ENCODE measurements at regions not wholly inside any gene's neighbourhood (a gene's known extent, or its start where the extent isn't known, plus 50 kb on each side); places are given as distances from the start of the nearest gene placed in this dataset.

GRCh38 chr3:135559802-135560201, 405.7 kb upstream of the PPP2R3A start:
- ATAC-seq, result no peak
- no peak for DNase-seq (ENCODE audit: extremely low read depth in 1 of 4, low spot score in 3 of 4)
- no TSS peak for BruUV-seq (replicated peaks)
- POLR2A ChIA-PET, result no interaction called here
- no peaks in the 10 kb centered on the region for H3K27me3 ChIP-seq (ENCODE audit: control insufficient read depth in 2 of 2, insufficient read depth in 2 of 2, low read length in 2 of 2)
- no peaks in the 10 kb centered on the region for H3K36me3 ChIP-seq (ENCODE audit: control insufficient read depth, insufficient read depth, low read length)
- H4K20me1 ChIP-seq (replicated peaks; ENCODE audit: control insufficient read depth, insufficient read depth, low read length), result no peaks in the 10 kb centered on the region
- no peaks in the 10 kb centered on the region for H3K4me1 ChIP-seq (replicated peaks in 1 of 2; ENCODE audit: control insufficient read depth in 2 of 2, insufficient read depth in 2 of 2, low read length in 2 of 2)
- H2AFZ ChIP-seq (ENCODE audit: low read depth, low read length), result no peak overlapping the region
- in situ Hi-C loops (cut with MboI) (no loop called here), intact Hi-C loops (cut with micrococcal nuclease) (no loop called here)
- TF ChIP-seq ZBTB49 (CRISPR knock-in tag; IDR thresholded peaks at IDR 0.05; ENCODE audit: borderline replicate concordance) (no peak), SNAPC5 (CRISPR knock-in tag; IDR thresholded peaks at IDR 0.05) (no peak), ZNF140 (CRISPR knock-in tag; IDR thresholded peaks at IDR 0.05) (no peak), ZNF12 (CRISPR knock-in tag; IDR thresholded peaks at IDR 0.05) (no peak), PPARD (CRISPR knock-in tag; IDR thresholded peaks at IDR 0.05) (no peak), HDGF (IDR thresholded peaks at IDR 0.05) (no peak), CCAR2 (IDR thresholded peaks at IDR 0.05; ENCODE audit: low read depth, low read length) (no peak), HDAC1 (IDR thresholded peaks at IDR 0.05) (no peak)
- H3K9ac ChIP-seq (ENCODE audit: insufficient read depth in 1 of 2, low read depth in 2 of 2, low read length in 2 of 2), result no peak overlapping the region
- no peak overlapping the region for H3K4me3 ChIP-seq
- CTCF ChIA-PET (ENCODE audit: low intra/inter-chr PET ratio), result no interaction called here
- no peak overlapping the region for H3K4me2 ChIP-seq (ENCODE audit: insufficient read depth, low read length)
- no peaks in the 10 kb centered on the region for H3K9me1 ChIP-seq (ENCODE audit: control insufficient read depth, insufficient read depth, low read length)
- WGBS (ENCODE audit: insufficient coverage, low coverage, missing lambda C conversion rate), result 37% methylated on average over 4 of the region's 5 CpGs
- FAIRE-seq, result no peak
- no peaks in the 10 kb centered on the region for H3K9me3 ChIP-seq (replicated peaks; ENCODE audit: control insufficient read depth, insufficient read depth, low read depth, low read length)
- no peak overlapping the region for H3K27ac ChIP-seq (ENCODE audit: extremely low read depth, low read depth, low read length)
- H3K79me2 ChIP-seq (ENCODE audit: control insufficient read depth, insufficient read depth, low read length), result no peaks in the 10 kb centered on the region

Measured in K562 (cell line).